HG02571 (cell line): ENCODE measurements at regions not wholly inside any gene's neighbourhood (a gene's known extent, or its start where the extent isn't known, plus 50 kb on each side); places are given as distances from the start of the nearest gene placed in this dataset.
"Not testable (repeated sequence)": the region's sequence is repeated elsewhere in the genome, so short reads cannot be mapped to it uniquely, and the experiment has no call there.

Experiments
- ATAC-seq: cut with Tn5 transposase; IDR thresholded peaks from one replicate; pipeline ENCODE4 v1.9.1; 2021; ENCODE audit warnings: mild to moderate bottlenecking, moderate library complexity; ENCODE audit not compliant: unreplicated experiment

- ATAC-seq: no peak
Observed at GRCh38 chr5:82447913-82448312, 169.8 kb upstream of the RPS23 start.

DNA sequence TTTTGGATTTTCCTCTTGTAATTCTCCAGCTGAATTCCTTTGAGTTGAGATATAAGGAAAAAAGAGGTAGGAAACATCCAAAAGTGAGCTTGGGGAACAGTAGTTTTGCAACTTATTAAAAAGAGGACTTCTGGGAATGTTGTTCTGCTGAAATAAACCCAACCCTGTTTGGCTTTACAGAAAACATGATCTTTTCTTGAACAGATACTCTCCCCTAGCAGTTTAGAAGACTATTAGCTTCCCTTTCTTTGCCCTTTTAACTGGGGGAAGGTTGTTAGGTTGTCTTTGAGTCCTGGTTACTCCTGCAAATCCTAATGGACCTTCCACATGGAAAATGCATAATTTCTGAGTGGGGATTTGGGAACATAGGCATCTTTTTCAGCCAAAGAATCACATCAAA is 168.7 kb upstream of the RPS23 start:
- no peak for ATAC-seq

- no peak for ATAC-seq
Observed at GRCh38 chr5:82445726-82446335, 167.7 kb upstream of the RPS23 start.

- ATAC-seq: no peak
Observed at GRCh38 chr5:82439750-82440445, 161.7 kb upstream of the RPS23 start.

DNA sequence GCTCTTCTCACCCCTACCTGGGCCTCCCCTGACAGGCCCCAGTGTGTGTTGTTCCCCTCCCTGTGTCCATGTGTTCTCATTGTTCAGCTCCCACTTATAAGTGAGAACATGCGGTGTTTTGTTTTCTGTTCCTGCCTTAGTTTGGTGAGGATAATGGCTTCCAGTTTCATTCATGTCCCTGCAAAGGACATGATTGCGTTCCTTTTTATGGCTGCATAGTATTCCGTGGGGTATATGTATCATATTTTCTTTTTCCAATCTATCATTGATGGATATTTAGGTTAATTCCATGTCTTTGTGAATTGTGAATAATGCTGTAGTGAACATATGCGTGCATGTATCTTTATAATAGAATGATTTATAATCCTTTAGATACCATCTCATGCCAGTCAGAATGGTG is 159.4 kb upstream of the RPS23 start:
- not testable (repeated sequence) for ATAC-seq

- ATAC-seq: no peak
Observed at GRCh38 chr5:82436291-82436690, 158.1 kb upstream of the RPS23 start.

DNA sequence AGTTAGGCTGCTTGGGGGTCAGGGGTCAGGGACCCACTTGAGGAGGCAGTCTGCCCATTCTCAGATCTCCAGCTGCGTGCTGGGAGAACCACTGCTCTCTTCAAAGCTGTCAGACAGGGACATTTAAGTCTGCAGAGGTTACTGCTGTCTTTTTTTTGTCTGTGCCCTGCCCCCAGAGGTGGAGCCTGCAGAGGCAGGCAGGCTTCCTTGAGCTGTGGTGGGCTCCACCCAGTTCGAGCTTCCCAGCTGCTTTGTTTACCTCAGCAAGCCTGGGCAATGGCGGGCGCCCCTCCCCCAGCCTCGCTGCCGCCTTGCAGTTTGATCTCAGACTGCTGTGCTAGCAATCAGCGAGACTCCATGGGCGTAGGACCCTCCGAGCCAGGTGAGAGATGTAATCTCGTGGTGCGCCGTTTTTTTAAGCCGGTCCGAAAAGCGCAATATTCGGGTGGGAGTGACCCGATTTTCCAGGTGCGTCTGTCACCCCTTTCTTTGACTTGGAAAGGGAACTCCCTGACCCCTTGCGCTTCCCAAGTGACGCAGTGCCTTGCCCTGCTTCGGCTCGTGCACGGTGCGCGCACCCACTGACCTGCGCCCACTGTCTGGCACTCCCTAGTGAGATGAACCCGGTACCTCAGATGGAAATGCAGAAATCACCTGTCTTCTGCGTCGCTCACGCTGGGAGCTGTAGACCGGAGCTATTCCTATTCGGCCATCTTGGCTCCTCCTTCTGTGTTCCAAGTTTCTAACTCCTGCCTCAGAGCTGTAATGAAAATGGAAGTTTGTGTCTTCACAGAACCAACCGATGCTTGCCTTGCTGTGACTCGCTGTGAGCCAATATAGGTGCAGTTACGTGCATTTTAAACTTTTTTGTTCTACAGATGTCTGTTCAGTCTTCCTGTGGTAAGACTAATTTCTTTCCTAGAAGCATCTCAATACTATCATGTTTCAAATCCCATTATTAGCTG is 156.8 kb upstream of the RPS23 start:
- ATAC-seq: not testable (repeated sequence)

GRCh38 chr5:82426464-82427154 is 148.5 kb upstream of the RPS23 start:
- no peak for ATAC-seq

DNA sequence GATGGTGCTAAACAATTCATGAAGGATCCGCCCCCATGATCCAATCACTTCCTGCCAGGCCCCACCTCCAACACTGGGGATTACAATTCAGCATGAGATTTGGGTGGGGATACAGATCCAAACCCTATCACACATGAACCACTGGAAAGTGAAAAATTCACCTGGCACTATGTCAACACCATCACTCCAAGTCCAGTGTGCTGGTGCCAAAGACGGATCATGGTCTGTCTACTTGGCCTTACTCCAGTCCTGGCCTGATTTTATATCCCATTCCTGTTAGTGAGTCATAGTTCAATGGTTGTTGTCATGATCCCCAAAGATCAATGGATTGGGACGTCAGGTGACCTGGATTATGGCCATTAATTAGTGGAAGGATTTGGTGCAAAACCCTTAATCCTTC is 147.4 kb upstream of the RPS23 start:
- ATAC-seq: no peak

GRCh38 chr5:82424211-82424610 is 146.1 kb upstream of the RPS23 start:
- ATAC-seq: no peak

DNA sequence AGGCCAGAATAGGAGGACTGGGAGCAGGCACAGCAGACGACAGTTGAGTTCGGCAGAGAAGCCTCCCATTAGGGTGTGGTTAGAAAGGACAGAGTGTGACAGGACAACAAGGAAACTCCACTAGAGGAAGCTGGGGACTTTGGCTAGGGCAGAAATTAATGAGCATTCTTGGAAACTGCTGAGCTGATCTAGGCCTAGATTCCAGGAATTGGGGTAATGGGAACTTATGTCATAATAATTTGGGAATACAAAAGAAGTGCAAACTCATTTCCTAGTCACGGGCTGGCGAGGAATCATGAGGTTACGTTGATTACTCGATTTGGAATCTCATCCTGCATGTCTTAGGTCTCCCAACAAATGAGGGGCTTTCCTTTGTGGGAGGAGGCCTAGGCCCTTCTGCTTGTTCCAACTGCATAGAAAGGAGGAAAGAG is 144.6 kb upstream of the RPS23 start:
- ATAC-seq: no peak

DNA sequence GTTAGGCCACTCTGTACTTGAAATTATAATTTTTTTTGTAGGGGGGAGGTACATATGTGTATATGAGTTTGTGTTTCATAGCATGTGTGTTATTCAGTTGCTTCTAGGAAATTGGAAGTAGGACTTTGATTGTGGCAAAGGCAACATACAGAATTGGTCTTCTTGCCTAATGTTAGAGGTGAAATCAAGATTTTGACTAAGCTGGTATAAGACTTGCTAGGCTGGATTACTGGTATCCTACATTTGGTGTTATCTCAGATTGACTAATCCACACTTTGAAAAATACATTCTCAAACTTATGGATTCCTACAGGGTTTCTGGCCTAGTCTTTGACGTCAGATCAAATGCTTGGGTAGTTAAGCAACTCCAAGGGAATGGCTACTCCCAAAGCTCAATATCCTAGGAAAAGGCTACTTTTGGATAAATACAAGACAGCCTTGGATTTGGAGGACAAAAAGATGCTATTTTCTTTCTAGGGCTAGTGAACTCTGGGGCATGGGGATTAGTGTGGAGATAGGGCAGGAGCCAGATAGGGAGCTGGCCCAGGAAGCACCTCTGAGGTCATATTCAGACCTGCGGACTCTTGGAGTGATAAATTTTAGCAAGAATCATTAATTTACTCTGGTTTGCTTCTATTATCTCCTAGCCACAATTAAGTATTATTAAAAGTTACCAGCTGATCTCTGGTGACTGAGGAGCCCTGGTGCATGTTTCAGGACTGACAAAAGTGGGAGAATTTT is 144.0 kb upstream of the RPS23 start:
- ATAC-seq: no peak

- ATAC-seq: no peak
Observed at GRCh38 chr5:82421119-82421518, 143.0 kb upstream of the RPS23 start.

- not testable (repeated sequence) for ATAC-seq
Observed at GRCh38 chr5:82420524-82420923, 142.4 kb upstream of the RPS23 start.

DNA sequence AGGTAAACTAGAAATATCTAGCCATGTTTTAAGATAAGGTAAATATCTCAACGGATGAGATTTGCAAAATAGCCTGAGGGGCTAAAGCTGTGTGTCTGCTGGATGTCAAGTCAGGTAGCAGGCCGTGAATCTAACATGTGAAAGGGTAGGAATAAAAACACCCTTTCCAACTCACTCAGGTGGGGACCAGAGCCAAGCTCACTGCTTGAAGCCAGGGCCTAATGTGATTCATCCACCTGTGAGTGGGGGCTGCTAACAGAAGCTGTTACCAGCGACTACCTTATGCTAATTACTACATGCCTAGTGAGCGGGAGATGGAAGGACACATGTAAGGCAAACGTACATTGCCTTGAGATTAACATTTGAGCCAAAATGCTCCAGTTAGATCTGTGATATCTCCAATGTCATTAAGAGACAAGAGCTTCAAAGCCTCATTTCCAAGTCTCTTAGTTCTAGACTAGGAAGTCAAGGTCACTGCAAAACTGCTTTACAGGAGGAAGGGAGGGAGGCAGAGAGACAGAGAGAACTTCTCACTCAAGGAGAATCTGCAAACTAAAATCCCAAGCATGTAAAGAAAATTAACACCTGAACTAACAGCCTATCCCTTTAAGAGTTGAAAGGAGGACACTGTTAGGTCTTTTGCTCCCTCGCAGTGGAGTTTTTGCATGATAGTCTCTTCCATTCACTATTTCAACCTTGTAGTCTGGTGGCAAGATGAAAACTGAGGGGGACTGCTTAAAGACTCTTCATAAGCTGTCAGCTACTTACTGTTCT is 141.6 kb upstream of the RPS23 start:
- ATAC-seq: no peak

DNA sequence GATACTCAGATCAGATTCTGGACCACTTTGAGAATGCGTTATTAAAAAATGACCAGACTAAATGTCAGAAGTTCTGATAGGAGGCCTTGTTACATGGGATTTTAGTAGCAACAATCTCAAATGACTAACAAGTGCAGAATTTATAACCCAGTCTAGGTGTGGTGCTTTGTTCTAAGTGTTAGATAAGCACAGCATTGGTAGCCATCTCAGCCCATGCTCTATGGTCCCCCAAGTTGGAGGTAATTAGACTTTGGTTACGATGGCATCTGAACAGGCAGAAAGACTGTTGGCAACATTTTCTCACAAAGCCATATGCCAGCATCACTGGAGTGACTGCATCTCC is 140.4 kb upstream of the RPS23 start:
- no peak for ATAC-seq

DNA sequence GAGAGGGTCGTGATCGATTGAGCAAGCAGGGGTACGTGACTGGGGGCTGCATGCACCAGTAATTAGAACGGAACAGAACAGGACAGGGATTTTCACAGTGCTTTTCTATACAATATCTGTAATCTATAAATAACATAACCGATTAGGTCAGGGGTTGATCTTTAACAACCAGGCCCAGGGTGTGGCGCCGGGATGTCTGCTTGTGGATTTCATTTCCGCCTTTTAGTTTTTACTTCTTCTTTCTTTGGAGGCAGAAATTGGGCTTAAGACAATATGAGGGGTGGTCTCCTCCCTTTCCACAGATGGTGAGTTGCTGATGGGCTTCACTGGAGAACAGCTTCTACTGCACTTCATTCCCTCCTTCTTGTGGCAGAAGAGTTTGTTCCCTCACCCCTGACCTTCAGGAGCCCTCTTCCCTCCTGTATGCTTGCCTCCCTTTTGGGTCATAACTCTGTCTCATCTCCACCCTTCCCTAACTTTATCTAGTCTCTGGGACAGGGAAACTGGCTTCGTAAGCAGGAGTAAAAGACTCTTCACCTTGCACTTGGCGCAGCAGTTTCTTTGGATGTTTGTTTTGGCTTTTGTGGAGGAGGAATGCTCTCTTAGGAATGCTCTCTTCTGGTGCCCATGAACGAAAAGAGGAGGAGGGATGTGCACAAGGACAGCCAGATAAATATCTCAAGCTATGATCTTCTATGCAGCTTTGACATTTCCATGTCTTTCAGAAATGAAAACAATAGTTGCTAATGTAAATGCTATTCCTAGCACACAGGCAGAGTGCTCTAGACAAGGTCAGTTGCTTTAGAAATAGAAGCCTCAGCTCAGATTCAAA is 139.8 kb upstream of the RPS23 start:
- no peak for ATAC-seq

GRCh38 chr5:82416512-82416911 is 138.4 kb upstream of the RPS23 start:
- no peak for ATAC-seq

DNA sequence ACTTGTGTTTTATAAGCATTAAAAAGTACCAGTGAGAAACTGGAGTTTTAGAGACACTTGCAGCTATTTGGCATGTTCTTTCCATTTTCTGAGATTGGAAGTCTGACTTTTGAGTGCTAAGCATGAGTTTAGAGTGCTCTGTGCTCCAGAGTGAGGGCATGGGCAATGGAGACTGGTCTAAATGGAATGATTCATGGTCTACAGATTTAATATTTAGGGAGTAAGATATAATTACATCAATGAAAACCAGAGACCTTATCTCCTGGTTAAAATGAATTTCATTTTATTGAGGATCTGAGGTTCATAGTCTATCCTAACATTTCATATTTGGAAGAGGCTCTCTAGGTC is 135.9 kb upstream of the RPS23 start:
- no peak for ATAC-seq
